ENCODE measurements at regions not wholly inside any gene's neighbourhood (a gene's known extent, or its start where the extent isn't known, plus 50 kb on each side); places are given as distances from the start of the nearest gene placed in this dataset.
"Not testable (repeated sequence)": the region's sequence is repeated elsewhere in the genome, so short reads cannot be mapped to it uniquely, and the experiment has no call there.

- CTCF ChIA-PET: no interaction called here
- DNase-seq: no peak
- Mint-ChIP-seq H3K27me3 (no peaks in the 10 kb centered on the region), H3K4me1 (no peaks in the 10 kb centered on the region), H3K9me3 (no peaks in the 10 kb centered on the region), H3K4me3 (no peak overlapping the region), H3K36me3 (no peaks in the 10 kb centered on the region), H3K27ac (no peak overlapping the region)
These were observed 455.0 kb upstream of the ACTBL2 start for GRCh38 chr5:57937501-57938173.

GRCh38 chr5:57937025-57937424, 454.4 kb upstream of the ACTBL2 start:
- H3K4me3 Mint-ChIP-seq: no peak overlapping the region
- no peaks in the 10 kb centered on the region for H3K4me1 Mint-ChIP-seq
- no peak for DNase-seq
- CTCF ChIA-PET: no interaction called here
- no peaks in the 10 kb centered on the region for H3K36me3 Mint-ChIP-seq
- no peaks in the 10 kb centered on the region for H3K27me3 Mint-ChIP-seq
- no peak overlapping the region for H3K27ac Mint-ChIP-seq
- no peaks in the 10 kb centered on the region for H3K9me3 Mint-ChIP-seq

GRCh38 chr5:57932761-57933160, 450.1 kb upstream of the ACTBL2 start:
- H3K27me3 Mint-ChIP-seq: no peaks in the 10 kb centered on the region
- no peak overlapping the region for H3K4me3 Mint-ChIP-seq
- H3K27ac Mint-ChIP-seq: no peak overlapping the region
- no peaks in the 10 kb centered on the region for H3K4me1 Mint-ChIP-seq
- CTCF ChIA-PET: no interaction called here
- no peaks in the 10 kb centered on the region for H3K9me3 Mint-ChIP-seq
- DNase-seq: no peak
- H3K36me3 Mint-ChIP-seq: no peaks in the 10 kb centered on the region

- H3K4me1 Mint-ChIP-seq: no peaks in the 10 kb centered on the region
- H3K27me3 Mint-ChIP-seq: no peaks in the 10 kb centered on the region
- no peaks in the 10 kb centered on the region for H3K36me3 Mint-ChIP-seq
- H3K4me3 Mint-ChIP-seq: no peak overlapping the region
- CTCF ChIA-PET: no interaction called here
- no peak overlapping the region for H3K27ac Mint-ChIP-seq
- no peaks in the 10 kb centered on the region for H3K9me3 Mint-ChIP-seq
- DNase-seq: no peak
These were observed 449.2 kb upstream of the ACTBL2 start for GRCh38 chr5:57931807-57932206.

- H3K4me3 Mint-ChIP-seq: no peak overlapping the region
- CTCF ChIA-PET: no interaction called here
- no peaks in the 10 kb centered on the region for H3K9me3 Mint-ChIP-seq
- H3K27ac Mint-ChIP-seq: no peak overlapping the region
- H3K4me1 Mint-ChIP-seq: no peaks in the 10 kb centered on the region
- no peak for DNase-seq
- H3K36me3 Mint-ChIP-seq: no peaks in the 10 kb centered on the region
- no peaks in the 10 kb centered on the region for H3K27me3 Mint-ChIP-seq
These were observed 448.7 kb upstream of the ACTBL2 start for GRCh38 chr5:57931352-57931751.

GRCh38 chr5:57929271-57929670, 446.7 kb upstream of the ACTBL2 start:
- H3K4me1 Mint-ChIP-seq: no peaks in the 10 kb centered on the region
- no peak overlapping the region for H3K27ac Mint-ChIP-seq
- no peaks in the 10 kb centered on the region for H3K27me3 Mint-ChIP-seq
- H3K9me3 Mint-ChIP-seq: no peaks in the 10 kb centered on the region
- H3K4me3 Mint-ChIP-seq: no peak overlapping the region
- H3K36me3 Mint-ChIP-seq: no peaks in the 10 kb centered on the region
- no peak for DNase-seq
- CTCF ChIA-PET: no interaction called here

GRCh38 chr5:57923094-57923493, 440.5 kb upstream of the ACTBL2 start:
- H3K9me3 Mint-ChIP-seq, CTCF ChIA-PET, H3K36me3 Mint-ChIP-seq, H3K4me3 Mint-ChIP-seq, H3K4me1 Mint-ChIP-seq, H3K27ac Mint-ChIP-seq, H3K27me3 Mint-ChIP-seq, DNase-seq: not testable (repeated sequence)

GRCh38 chr5:57917004-57917403, 434.4 kb upstream of the ACTBL2 start:
- Mint-ChIP-seq H3K36me3 (no peaks in the 10 kb centered on the region), H3K4me3 (no peak overlapping the region), H3K4me1 (no peaks in the 10 kb centered on the region), H3K9me3 (no peaks in the 10 kb centered on the region), H3K27ac (no peak overlapping the region), H3K27me3 (no peaks in the 10 kb centered on the region)
- no peak for DNase-seq
- CTCF ChIA-PET: no interaction called here

- Mint-ChIP-seq H3K4me3 (no peak overlapping the region), H3K4me1 (no peaks in the 10 kb centered on the region), H3K27ac (no peak overlapping the region), H3K36me3 (no peaks in the 10 kb centered on the region), H3K9me3 (no peaks in the 10 kb centered on the region), H3K27me3 (no peaks in the 10 kb centered on the region)
- DNase-seq: no peak
- CTCF ChIA-PET: no interaction called here
These were observed 432.9 kb upstream of the ACTBL2 start for GRCh38 chr5:57915536-57915935.

- Mint-ChIP-seq H3K27ac (no peak overlapping the region), H3K36me3 (no peaks in the 10 kb centered on the region), H3K9me3 (no peaks in the 10 kb centered on the region), H3K27me3 (no peaks in the 10 kb centered on the region), H3K4me3 (no peak overlapping the region), H3K4me1 (no peaks in the 10 kb centered on the region)
- no peak for DNase-seq
- CTCF ChIA-PET: no interaction called here
These were observed 428.8 kb upstream of the ACTBL2 start for GRCh38 chr5:57911438-57911837.

GRCh38 chr5:57906671-57907070, 424.1 kb upstream of the ACTBL2 start:
- H3K4me1 Mint-ChIP-seq: no peaks in the 10 kb centered on the region
- H3K27me3 Mint-ChIP-seq: no peaks in the 10 kb centered on the region
- no peak overlapping the region for H3K27ac Mint-ChIP-seq
- H3K9me3 Mint-ChIP-seq: no peaks in the 10 kb centered on the region
- no peaks in the 10 kb centered on the region for H3K36me3 Mint-ChIP-seq
- H3K4me3 Mint-ChIP-seq: no peak overlapping the region
- no peak for DNase-seq
- CTCF ChIA-PET: no interaction called here

GRCh38 chr5:57903458-57903857, 420.8 kb upstream of the ACTBL2 start:
- no peak overlapping the region for H3K4me3 Mint-ChIP-seq
- H3K27ac Mint-ChIP-seq: no peak overlapping the region
- H3K9me3 Mint-ChIP-seq: no peaks in the 10 kb centered on the region
- no peaks in the 10 kb centered on the region for H3K27me3 Mint-ChIP-seq
- DNase-seq: no peak
- CTCF ChIA-PET: interaction anchor here (1.1 kb wide), 1 partner anchor 605 kb away, joined by 3 read pairs; no protein-coding TSS in a partner anchor
- no peaks in the 10 kb centered on the region for H3K36me3 Mint-ChIP-seq
- no peaks in the 10 kb centered on the region for H3K4me1 Mint-ChIP-seq

- CTCF ChIA-PET: no interaction called here
- Mint-ChIP-seq H3K36me3 (no peaks in the 10 kb centered on the region), H3K27me3 (peaks cover 4% of the 10 kb centered on the region), H3K4me1 (no peaks in the 10 kb centered on the region), H3K9me3 (no peaks in the 10 kb centered on the region), H3K4me3 (no peak overlapping the region), H3K27ac (no peak overlapping the region)
- no peak for DNase-seq
These were observed 419.5 kb upstream of the ACTBL2 start for GRCh38 chr5:57902095-57902494.

- H3K27me3 Mint-ChIP-seq: peaks cover 4% of the 10 kb centered on the region
- H3K4me3 Mint-ChIP-seq: no peak overlapping the region
- no peaks in the 10 kb centered on the region for H3K9me3 Mint-ChIP-seq
- H3K36me3 Mint-ChIP-seq: no peaks in the 10 kb centered on the region
- DNase-seq: no peak
- CTCF ChIA-PET: no interaction called here
- no peak overlapping the region for H3K27ac Mint-ChIP-seq
- H3K4me1 Mint-ChIP-seq: no peaks in the 10 kb centered on the region
These were observed 417.9 kb upstream of the ACTBL2 start for GRCh38 chr5:57900381-57900944.

GRCh38 chr5:57896576-57896975, 414.0 kb upstream of the ACTBL2 start:
- Mint-ChIP-seq H3K27ac (no peak overlapping the region), H3K9me3 (no peaks in the 10 kb centered on the region), H3K4me1 (no peaks in the 10 kb centered on the region), H3K36me3 (no peaks in the 10 kb centered on the region), H3K27me3 (peaks cover 8% of the 10 kb centered on the region), H3K4me3 (no peak overlapping the region)
- no peak for DNase-seq
- CTCF ChIA-PET: no interaction called here

GRCh38 chr5:57895766-57896165, 413.2 kb upstream of the ACTBL2 start:
- CTCF ChIA-PET: no interaction called here
- no peaks in the 10 kb centered on the region for H3K9me3 Mint-ChIP-seq
- DNase-seq: no peak
- no peak overlapping the region for H3K4me3 Mint-ChIP-seq
- no peaks in the 10 kb centered on the region for H3K4me1 Mint-ChIP-seq
- no peak overlapping the region for H3K27ac Mint-ChIP-seq
- no peaks in the 10 kb centered on the region for H3K36me3 Mint-ChIP-seq
- H3K27me3 Mint-ChIP-seq: peaks cover 11% of the 10 kb centered on the region

Data from activated naive CD4-positive, alpha-beta T cell treated with anti-CD3 and anti-CD28 coated beads, Interleukin-2, amount 10 ng/mL, durations not matched to agents 7 days and 5 days (primary cell).